GM23338 (cell line): ENCODE measurements at regions not wholly inside any gene's neighbourhood (a gene's known extent, or its start where the extent isn't known, plus 50 kb on each side); places are given as distances from the start of the nearest gene placed in this dataset.
A peak's percentile ranks its signal among the peaks of the same experiment; 100 is the strongest.
"Not testable (repeated sequence)": the region's sequence is repeated elsewhere in the genome, so short reads cannot be mapped to it uniquely, and the experiment has no call there.

Experiments used
- ATAC-seq: fragments of 200-7000 bp; cut with Tn5 transposase; 3 replicates; pipeline ENCODE4 v1.9.1; 2020
- DNase-seq: peaks from one replicate; pipeline ENCODE4 v3.0.0-alpha.2; 2015; ENCODE audit warnings: low spot score
- H2AFZ ChIP-seq: fragments of 200-600 bp; sonication (generic); 2 replicates; pipeline ENCODE4 v1.8.0; 2016; ENCODE audit warnings: antibody characterized with exemption, mild to moderate bottlenecking, moderate library complexity
- H3F3A ChIP-seq: fragments of 200-600 bp; sonication (generic); replicated peaks from 2 replicates; pipeline ENCODE4 v1.8.0; 2017; ENCODE audit warnings: antibody characterized with exemption, mixed run types, low read depth
- H3K27ac ChIP-seq: fragments of 200-600 bp; sonication (generic); 2 replicates; pipeline ENCODE4 v1.6.1; 2016; ENCODE audit warnings: low read depth
- H3K27me3 ChIP-seq: fragments of 200-600 bp; sonication (generic); 2 replicates; pipeline ENCODE4 v1.8.0; 2016; ENCODE audit warnings: mild to moderate bottlenecking, mixed run types, moderate library complexity; ENCODE audit not compliant: insufficient read depth
- H3K36me3 ChIP-seq: fragments of 200-600 bp; sonication (generic); 2 replicates; pipeline ENCODE4 v1.8.0; 2016; ENCODE audit warnings: mild to moderate bottlenecking; ENCODE audit not compliant: insufficient read depth
- H3K4me1 ChIP-seq: fragments of 200-600 bp; sonication (generic); 2 replicates; pipeline ENCODE4 v1.8.0; 2016; ENCODE audit warnings: mild to moderate bottlenecking, moderate library complexity; ENCODE audit not compliant: insufficient read depth
- H3K4me2 ChIP-seq: fragments of 200-600 bp; sonication (generic); 2 replicates; pipeline ENCODE4 v1.7.1; 2017; ENCODE audit warnings: mixed run types
- H3K4me3 ChIP-seq: fragments of 200-600 bp; sonication (generic); 2 replicates; pipeline ENCODE4 v1.6.1; 2016; ENCODE audit warnings: mixed run types
- H3K79me2 ChIP-seq: fragments of 200-600 bp; sonication (generic); replicated peaks from 2 replicates; pipeline ENCODE4 v1.8.0; 2017; ENCODE audit warnings: mild to moderate bottlenecking; ENCODE audit not compliant: insufficient read depth
- H3K9me2 ChIP-seq: fragments of 200-600 bp; sonication (generic); 2 replicates; pipeline ENCODE4 v1.8.0; 2017; ENCODE audit not compliant: insufficient read depth
- H4K20me1 ChIP-seq: fragments of 200-600 bp; sonication (generic); replicated peaks from 2 replicates; pipeline ENCODE4 v1.8.0; 2017; ENCODE audit warnings: mild to moderate bottlenecking; ENCODE audit not compliant: insufficient read depth
- H3K27ac Mint-ChIP-seq: 2 replicates; pipeline ENCODE4 v1.8.0; 2020; ENCODE audit warnings: inconsistent platforms, mild to moderate bottlenecking, moderate library complexity, mixed read lengths
- H3K27me3 Mint-ChIP-seq: 3 replicates; pipeline ENCODE4 v1.8.0; 2022; ENCODE audit warnings: low read depth, mild to moderate bottlenecking, moderate library complexity, mixed read lengths, inconsistent platforms; ENCODE audit not compliant: insufficient read depth, poor library complexity
- H3K36me3 Mint-ChIP-seq: 3 replicates; pipeline ENCODE4 v1.8.0; 2021; ENCODE audit warnings: low read depth, mild to moderate bottlenecking, inconsistent platforms, moderate library complexity, mixed read lengths
- H3K4me1 Mint-ChIP-seq: 3 replicates; pipeline ENCODE4 v1.8.0; 2020; ENCODE audit warnings: mild to moderate bottlenecking, inconsistent platforms, mixed read lengths
- H3K4me3 Mint-ChIP-seq: 3 replicates; pipeline ENCODE4 v1.8.0; 2021; ENCODE audit warnings: moderate library complexity, mild to moderate bottlenecking, inconsistent platforms, mixed read lengths
- H3K9me3 Mint-ChIP-seq: 3 replicates; pipeline ENCODE4 v1.8.0; 2020; ENCODE audit warnings: moderate library complexity, mild to moderate bottlenecking, inconsistent platforms, mixed read lengths
- CREB1 ChIP-seq: fragments of 250-450 bp; sonication (Bioruptor Pico); IDR thresholded peaks from 2 replicates; pipeline ENCODE4 v1.5.0; 2020; ENCODE audit warnings: low read depth, mild to moderate bottlenecking, moderate library complexity
- EZH2 ChIP-seq: fragments of 200-600 bp; sonication (generic); IDR thresholded peaks from one replicate; pipeline ENCODE4 v1.8.0; 2017; ENCODE audit warnings: antibody characterized with exemption, mild to moderate bottlenecking, low read depth; ENCODE audit not compliant: unreplicated experiment
- EZH2phosphoT487 ChIP-seq: fragments of 200-600 bp; sonication (generic); IDR thresholded peaks from one replicate; pipeline ENCODE4 v1.8.1; 2018; ENCODE audit warnings: antibody characterized with exemption; ENCODE audit not compliant: unreplicated experiment
- STAT1 ChIP-seq: IDR thresholded peaks from one replicate; pipeline ENCODE4 v1.6.1; 2016; ENCODE audit warnings: antibody characterized with exemption; ENCODE audit not compliant: unreplicated experiment
- ZNF114 ChIP-seq: fragments of 250-450 bp; sonication (Bioruptor Pico); IDR thresholded peaks from 2 replicates; pipeline ENCODE4 v1.5.0; 2020; ENCODE audit warnings: mild to moderate bottlenecking, moderate library complexity
- ZNF331 ChIP-seq: fragments of 250-450 bp; sonication (Bioruptor Pico); IDR thresholded peaks from 2 replicates; pipeline ENCODE4 v1.5.0; 2020; ENCODE audit warnings: low read depth, mild to moderate bottlenecking, moderate library complexity
- TF ChIP-seq, protein P1 (sequence below), 2 experiments: fragments of 200-600 bp in 1 of 2; sonication (generic) in 1 of 2; conservative IDR thresholded peaks; 2 replicates each; pipeline versions ENCODE4 v1.5.1 to v1.6.1; 2016 to 2017; ENCODE audit warnings: antibody characterized with exemption in 2 of 2, low read depth in 2 of 2, mild to moderate bottlenecking in 2 of 2, moderate library complexity in 1 of 2
- TF ChIP-seq, protein P2 (sequence below): fragments of 250-450 bp; sonication (Bioruptor Pico); IDR thresholded peaks from 2 replicates; pipeline ENCODE4 v1.5.0; 2020; ENCODE audit warnings: mild to moderate bottlenecking, moderate library complexity

DNA sequence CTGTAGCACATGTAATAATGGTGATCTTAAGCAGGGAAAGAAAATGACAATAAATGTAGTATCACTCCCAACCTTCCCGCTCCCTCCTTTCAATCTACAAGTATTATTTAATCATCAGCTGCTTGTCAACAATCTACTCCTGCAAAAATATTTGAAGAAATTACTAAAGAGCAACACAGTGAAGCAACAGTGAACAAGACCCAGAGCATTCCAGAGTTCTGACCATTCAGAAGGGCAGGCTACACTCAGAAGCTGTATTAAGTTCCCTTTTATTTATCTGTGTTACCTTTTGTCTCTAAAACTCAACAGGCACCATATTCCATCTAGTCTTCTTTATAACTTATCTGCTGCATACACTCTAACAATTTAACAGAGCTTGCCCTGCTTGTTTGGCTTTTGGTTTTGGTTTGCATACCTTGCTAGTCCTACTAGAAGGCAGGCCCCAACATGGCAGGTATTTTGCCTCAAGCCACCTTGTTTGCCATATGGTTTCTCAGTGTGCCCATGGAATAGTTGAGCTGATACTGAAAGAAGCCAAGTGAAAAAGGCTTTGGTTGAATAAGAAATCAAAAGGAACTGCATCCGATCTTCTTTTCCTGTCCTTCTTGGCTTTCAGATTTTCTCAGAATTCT is 253.9 kb downstream of the CEMIP2 start (continued):
- no peak for TF ChIP-seq CREB1 (CRISPR knock-in tag)
- TF ChIP-seq, protein P1, sequence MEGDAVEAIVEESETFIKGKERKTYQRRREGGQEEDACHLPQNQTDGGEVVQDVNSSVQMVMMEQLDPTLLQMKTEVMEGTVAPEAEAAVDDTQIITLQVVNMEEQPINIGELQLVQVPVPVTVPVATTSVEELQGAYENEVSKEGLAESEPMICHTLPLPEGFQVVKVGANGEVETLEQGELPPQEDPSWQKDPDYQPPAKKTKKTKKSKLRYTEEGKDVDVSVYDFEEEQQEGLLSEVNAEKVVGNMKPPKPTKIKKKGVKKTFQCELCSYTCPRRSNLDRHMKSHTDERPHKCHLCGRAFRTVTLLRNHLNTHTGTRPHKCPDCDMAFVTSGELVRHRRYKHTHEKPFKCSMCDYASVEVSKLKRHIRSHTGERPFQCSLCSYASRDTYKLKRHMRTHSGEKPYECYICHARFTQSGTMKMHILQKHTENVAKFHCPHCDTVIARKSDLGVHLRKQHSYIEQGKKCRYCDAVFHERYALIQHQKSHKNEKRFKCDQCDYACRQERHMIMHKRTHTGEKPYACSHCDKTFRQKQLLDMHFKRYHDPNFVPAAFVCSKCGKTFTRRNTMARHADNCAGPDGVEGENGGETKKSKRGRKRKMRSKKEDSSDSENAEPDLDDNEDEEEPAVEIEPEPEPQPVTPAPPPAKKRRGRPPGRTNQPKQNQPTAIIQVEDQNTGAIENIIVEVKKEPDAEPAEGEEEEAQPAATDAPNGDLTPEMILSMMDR (conservative IDR thresholded peaks at IDR 0.05; ENCODE audit: low read depth in 2 of 2) = no peak

DNA sequence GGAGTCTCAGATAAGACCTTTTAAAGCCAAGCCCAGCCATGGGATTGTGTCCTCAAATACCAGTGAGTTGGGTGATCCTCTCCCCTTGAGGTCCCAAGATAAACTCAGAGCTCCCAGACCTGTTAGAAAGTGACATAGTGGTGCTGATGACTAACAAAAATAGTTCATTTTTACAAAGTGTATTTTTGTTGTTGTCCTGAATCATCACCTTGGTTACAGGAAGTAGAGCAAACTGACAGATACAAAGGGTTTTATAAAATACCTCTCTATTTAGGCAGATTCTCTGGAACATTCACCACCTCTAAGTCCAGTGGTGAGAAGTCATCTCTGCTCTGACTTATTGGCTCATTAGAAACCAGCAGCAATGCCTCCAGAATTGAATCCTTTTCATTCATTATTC is 259.3 kb downstream of the CEMIP2 start:
- no peak for TF ChIP-seq STAT1
- no peak for TF ChIP-seq EZH2
- TF ChIP-seq, protein P1 (conservative IDR thresholded peaks at IDR 0.05; ENCODE audit: low read depth in 2 of 2) = no peak
- TF ChIP-seq ZNF114 (CRISPR knock-in tag) = no peak
- TF ChIP-seq, protein P2, sequence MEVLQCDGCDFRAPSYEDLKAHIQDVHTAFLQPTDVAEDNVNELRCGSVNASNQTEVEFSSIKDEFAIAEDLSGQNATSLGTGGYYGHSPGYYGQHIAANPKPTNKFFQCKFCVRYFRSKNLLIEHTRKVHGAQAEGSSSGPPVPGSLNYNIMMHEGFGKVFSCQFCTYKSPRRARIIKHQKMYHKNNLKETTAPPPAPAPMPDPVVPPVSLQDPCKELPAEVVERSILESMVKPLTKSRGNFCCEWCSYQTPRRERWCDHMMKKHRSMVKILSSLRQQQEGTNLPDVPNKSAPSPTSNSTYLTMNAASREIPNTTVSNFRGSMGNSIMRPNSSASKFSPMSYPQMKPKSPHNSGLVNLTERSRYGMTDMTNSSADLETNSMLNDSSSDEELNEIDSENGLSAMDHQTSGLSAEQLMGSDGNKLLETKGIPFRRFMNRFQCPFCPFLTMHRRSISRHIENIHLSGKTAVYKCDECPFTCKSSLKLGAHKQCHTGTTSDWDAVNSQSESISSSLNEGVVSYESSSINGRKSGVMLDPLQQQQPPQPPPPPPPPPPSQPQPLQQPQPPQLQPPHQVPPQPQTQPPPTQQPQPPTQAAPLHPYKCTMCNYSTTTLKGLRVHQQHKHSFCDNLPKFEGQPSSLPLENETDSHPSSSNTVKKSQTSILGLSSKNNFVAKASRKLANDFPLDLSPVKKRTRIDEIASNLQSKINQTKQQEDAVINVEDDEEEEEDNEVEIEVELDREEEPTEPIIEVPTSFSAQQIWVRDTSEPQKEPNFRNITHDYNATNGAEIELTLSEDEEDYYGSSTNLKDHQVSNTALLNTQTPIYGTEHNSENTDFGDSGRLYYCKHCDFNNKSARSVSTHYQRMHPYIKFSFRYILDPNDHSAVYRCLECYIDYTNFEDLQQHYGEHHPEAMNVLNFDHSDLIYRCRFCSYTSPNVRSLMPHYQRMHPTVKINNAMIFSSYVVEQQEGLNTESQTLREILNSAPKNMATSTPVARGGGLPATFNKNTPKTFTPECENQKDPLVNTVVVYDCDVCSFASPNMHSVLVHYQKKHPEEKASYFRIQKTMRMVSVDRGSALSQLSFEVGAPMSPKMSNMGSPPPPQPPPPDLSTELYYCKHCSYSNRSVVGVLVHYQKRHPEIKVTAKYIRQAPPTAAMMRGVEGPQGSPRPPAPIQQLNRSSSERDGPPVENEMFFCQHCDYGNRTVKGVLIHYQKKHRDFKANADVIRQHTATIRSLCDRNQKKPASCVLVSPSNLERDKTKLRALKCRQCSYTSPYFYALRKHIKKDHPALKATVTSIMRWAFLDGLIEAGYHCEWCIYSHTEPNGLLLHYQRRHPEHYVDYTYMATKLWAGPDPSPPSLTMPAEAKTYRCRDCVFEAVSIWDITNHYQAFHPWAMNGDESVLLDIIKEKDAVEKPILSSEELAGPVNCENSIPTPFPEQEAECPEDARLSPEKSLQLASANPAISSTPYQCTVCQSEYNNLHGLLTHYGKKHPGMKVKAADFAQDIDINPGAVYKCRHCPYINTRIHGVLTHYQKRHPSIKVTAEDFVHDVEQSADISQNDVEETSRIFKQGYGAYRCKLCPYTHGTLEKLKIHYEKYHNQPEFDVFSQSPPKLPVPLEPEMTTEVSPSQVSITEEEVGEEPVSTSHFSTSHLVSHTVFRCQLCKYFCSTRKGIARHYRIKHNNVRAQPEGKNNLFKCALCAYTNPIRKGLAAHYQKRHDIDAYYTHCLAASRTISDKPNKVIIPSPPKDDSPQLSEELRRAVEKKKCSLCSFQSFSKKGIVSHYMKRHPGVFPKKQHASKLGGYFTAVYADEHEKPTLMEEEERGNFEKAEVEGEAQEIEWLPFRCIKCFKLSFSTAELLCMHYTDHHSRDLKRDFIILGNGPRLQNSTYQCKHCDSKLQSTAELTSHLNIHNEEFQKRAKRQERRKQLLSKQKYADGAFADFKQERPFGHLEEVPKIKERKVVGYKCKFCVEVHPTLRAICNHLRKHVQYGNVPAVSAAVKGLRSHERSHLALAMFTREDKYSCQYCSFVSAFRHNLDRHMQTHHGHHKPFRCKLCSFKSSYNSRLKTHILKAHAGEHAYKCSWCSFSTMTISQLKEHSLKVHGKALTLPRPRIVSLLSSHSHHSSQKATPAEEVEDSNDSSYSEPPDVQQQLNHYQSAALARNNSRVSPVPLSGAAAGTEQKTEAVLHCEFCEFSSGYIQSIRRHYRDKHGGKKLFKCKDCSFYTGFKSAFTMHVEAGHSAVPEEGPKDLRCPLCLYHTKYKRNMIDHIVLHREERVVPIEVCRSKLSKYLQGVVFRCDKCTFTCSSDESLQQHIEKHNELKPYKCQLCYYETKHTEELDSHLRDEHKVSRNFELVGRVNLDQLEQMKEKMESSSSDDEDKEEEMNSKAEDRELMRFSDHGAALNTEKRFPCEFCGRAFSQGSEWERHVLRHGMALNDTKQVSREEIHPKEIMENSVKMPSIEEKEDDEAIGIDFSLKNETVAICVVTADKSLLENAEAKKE (CRISPR knock-in tag) = no peak
- no peak for TF ChIP-seq ZNF331
- no peak for TF ChIP-seq EZH2phosphoT487
- no peak overlapping the region for H2AFZ ChIP-seq
- no peak for ATAC-seq

DNA sequence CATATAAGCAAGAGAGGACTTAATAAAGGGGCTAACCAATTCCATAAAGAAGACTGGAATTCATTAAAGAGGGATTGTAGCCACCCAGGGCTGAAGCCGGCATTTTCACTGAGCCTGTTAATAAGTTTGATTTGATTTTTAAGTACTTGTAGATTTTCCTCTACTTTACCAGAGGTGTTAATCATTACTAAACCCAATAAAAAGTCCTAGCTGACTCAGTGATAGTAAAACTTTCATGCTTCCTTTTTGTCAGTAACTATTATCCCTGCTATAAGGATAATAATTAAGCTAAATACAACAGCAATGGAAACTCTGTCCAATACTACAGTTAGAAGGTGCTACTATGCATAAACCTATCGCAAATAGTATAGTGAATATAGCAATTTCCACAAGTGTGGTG is 260.2 kb downstream of the CEMIP2 start:
- H3K27ac Mint-ChIP-seq, H3K36me3 Mint-ChIP-seq, H4K20me1 ChIP-seq, H2AFZ ChIP-seq, ATAC-seq, H3K4me3 Mint-ChIP-seq, H3K27me3 Mint-ChIP-seq, H3F3A ChIP-seq, H3K4me1 ChIP-seq, H3K9me3 Mint-ChIP-seq, H3K4me1 Mint-ChIP-seq, H3K27ac ChIP-seq, H3K4me3 ChIP-seq, H3K36me3 ChIP-seq, H3K4me2 ChIP-seq, DNase-seq, H3K9me2 ChIP-seq, H3K79me2 ChIP-seq, H3K27me3 ChIP-seq: not testable (repeated sequence)

More for the DNA sequence above, 259.3 kb downstream of the CEMIP2 start:
- Mint-ChIP-seq H3K4me1 (peaks cover 2% of the 10 kb centered on the region; the same call in 1 of the 3 replicates), H3K27me3 (no peaks in the 10 kb centered on the region), H3K9me3 (no peaks in the 10 kb centered on the region), H3K4me3 (no peak overlapping the region), H3K27ac (no peak overlapping the region), H3K36me3 (no peaks in the 10 kb centered on the region)
- H4K20me1 ChIP-seq = no peaks in the 10 kb centered on the region
- H3K79me2 ChIP-seq = no peaks in the 10 kb centered on the region
- H3K4me1 ChIP-seq = 0 out of 2 replicates have a peak, but pooled peaks cover 3% of the 10 kb centered on the region
- DNase-seq = peak; percentile 4
- H3K27ac ChIP-seq = no peak overlapping the region
- H3K36me3 ChIP-seq = no peaks in the 10 kb centered on the region
- H3F3A ChIP-seq = no peaks in the 10 kb centered on the region
- H3K27me3 ChIP-seq = no peaks in the 10 kb centered on the region
- no peak overlapping the region for H3K4me3 ChIP-seq
- no peak overlapping the region for H3K4me2 ChIP-seq
- H3K9me2 ChIP-seq = no peaks in the 10 kb centered on the region
